ENCODE measurements at regions not wholly inside any gene's neighbourhood (a gene's known extent, or its start where the extent isn't known, plus 50 kb on each side); places are given as distances from the start of the nearest gene placed in this dataset.
A peak's percentile ranks its signal among the peaks of the same experiment; 100 is the strongest.
"Not testable (repeated sequence)": the region's sequence is repeated elsewhere in the genome, so short reads cannot be mapped to it uniquely, and the experiment has no call there.

DNA sequence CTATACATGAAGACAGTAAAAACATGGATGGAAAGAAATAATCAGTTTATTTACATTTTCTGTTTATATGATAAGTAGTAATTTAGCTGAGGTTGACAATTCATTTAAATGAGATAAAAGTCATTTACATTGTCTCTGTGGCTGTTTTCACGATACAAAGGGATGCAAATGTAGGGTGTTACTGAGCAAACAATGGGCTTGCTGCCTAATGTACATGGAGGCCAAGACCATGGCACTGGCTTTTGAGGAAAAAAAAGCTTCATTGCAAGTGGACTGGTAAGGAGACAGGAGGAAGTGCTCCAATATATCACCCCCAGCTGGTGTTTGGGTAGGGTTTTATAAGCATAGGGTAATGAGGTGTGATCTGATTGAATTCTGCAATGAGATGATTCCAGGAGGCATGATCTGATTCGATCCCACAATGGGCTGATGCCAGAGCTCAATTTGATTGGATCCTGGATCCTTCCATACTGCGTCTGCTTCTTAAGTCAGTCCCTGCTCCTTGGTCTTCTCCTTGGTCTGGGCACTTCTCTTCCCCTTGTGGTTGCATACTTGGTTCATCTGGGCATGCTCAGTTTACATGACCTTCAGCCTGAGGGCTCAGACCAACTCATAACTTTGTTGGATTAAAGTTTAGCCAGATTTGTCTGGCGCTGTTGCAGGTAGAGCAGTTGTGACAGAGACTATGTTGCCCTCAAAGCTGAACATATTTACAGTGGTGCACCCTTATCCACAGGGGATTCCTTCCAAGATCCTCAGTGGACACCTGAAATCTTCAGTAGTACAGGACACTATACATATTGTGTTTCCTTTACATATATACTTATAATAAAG, 181.2 kb downstream of the SPATA31A6 start:
- H3K4me3 ChIP-seq (ENCODE audit: low read length); DNase-seq (ENCODE audit: low read depth): not testable (repeated sequence)

DNA sequence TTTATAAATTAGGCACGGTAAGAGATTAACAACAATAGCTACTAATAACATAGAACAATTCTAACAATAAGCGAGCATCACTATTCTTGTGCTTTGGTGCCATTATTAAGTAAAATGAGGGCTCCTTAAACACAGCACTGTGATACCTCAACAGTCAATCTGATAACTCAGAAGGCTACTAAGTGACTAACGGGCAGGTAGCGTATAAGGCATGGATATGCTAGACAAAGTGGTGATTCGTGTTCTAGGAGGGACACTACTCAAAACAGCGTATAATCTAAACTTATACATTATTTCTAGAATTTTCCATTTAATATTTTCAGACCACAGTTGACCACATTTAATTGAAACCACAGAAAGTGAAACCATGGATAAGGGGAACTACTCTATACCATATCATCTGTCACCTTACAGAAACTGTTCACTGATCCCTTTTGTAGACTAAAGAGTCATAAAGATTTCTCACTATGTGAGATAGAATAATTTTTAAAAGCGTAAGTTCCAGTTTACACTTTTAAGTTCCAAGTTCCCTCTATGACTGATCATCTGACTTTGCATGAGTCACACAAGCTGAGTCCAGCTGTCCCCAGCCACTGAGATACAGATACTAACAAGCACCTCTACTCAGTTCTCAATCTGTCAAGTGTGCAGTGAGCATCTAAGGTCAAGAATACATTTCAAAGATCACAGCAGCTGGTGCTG, 181.9 kb downstream of the SPATA31A6 start:
- DNase-seq (ENCODE audit: low read depth) = peak; percentile 37
- not testable (repeated sequence) for H3K4me3 ChIP-seq (ENCODE audit: low read length)

DNA sequence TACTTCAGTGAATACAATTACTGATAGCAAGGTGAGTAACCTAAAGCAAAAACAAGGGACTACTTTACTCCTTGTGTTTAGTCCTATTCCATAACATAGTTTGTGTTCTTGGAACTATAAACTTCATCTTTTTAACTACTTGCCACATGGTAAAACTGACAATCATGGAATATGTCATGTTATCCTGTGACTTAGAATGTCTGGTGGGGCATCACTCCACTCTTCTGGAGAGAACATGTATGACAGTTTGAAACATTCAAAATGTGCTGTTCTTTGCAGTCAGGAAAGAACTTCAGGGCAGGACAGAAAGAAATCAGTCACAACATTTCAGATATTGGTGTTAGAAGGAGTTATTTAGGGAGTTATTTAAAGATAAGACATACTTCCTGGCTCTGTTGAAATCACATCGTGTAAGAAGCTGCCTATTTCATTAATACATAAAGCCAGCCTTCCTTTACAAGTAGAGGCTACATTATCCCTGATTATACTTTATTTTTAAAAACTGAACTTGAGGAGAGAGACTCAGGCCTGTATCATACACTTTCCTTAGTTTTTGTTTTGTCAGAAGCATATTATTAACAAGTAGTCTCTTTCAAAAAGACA, 184.9 kb downstream of the SPATA31A6 start:
- H3K4me3 ChIP-seq (ENCODE audit: low read length); DNase-seq (ENCODE audit: low read depth): not testable (repeated sequence)

DNA sequence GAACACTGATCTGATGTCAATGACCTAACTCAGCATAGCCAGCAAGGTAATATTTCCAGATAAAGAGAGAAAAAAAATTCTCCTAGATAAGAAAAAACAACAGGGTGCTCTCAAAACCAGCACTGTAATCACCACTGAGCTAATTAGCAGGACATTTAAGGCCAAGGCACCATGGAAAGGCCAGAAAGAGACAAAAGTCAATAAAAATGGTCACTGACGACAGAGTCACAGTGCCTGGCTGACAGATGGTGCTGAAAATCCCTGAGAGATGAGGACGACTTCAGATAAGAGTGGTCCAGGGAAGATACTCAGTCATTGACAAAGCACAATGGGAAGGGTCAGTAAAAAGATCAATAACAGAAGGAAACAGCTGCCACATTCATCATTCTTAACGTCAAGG, 186.7 kb downstream of the SPATA31A6 start:
- H3K4me3 ChIP-seq (ENCODE audit: low read length); DNase-seq (ENCODE audit: low read depth): not testable (repeated sequence)

DNA sequence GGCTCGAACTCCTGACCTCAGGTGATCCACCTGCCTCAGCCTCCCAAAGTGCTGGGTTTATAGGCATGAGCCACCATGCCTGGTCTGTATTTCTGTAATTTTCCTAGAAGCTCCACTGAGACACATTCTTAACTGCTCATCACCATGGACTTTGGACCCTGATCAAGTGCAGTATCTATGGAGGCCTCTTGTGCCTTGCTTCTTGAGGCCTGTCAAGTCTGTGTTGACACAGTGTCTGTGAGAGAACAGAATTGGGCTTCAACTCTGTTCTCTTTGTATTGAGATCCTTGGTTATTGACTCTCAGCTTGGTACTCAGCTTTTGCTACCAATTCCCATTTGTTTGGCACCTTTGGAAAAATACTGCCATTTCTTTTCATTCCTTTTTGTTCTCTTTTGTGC, 188.0 kb downstream of the SPATA31A6 start:
- DNase-seq (ENCODE audit: low read depth); H3K4me3 ChIP-seq (ENCODE audit: low read length): not testable (repeated sequence)

DNA sequence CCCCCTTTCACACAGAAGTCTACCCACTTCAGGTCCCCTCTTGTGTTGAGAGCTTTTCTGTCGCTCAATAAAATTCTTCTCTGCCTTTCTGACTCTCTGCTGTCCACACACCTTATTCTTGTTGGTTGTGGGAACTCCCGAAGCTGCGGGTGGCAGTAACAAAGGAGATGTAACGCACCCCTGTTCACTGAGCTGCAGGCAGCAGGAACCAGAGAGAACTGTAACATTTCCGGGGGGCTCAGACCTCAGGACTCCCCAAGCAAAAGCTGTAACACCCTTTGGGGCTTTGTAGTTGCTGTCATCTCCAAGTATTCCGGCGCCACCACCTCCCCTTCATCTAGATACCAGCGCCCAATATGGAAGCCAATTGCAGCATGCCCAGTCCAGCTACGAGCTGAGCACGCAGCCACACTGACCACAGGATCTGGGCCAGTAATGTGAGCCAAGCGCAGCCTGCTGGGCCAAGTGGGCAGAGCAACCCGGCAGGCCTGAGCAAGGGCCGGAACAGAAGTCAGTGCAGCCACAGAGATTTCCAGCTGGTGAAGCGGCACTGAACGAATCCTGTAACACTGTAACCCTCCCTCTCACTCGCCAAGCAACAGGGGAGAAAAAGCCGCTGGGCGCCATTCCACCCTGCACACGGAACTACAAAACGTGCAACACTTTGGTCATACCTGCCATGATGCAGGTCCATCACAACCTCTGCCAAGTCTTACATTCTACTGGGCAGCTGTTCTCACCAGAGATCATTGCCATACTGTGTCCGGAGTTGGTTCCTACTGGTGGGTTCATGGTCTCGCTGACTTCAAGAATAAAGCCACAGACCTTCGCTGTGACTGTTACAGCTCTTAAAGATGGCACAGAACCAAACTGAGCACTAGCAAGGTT, 194.3 kb downstream of the SPATA31A6 start:
- not testable (repeated sequence) for DNase-seq (ENCODE audit: low read depth); H3K4me3 ChIP-seq (ENCODE audit: low read length)

DNA sequence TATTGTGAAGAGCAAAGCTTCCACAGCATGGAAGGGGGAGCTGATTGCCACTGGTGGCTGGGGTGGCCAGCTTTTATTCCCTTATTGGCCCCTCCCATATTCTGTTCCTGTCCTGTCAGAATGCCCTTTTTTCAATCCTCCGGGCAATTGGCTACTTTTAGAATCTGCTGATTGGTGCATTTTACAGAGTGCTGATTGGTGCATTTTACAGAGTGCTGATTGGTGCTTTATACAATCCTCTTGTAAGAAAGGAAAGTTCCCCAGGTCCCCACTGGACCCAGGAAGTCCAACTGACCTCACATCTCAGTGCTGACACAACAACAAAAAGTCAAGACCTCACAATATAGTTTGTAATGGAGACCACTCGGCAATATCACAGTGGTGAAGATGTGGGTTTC, 195.0 kb downstream of the SPATA31A6 start:
- TF ChIP-seq, protein P1, sequence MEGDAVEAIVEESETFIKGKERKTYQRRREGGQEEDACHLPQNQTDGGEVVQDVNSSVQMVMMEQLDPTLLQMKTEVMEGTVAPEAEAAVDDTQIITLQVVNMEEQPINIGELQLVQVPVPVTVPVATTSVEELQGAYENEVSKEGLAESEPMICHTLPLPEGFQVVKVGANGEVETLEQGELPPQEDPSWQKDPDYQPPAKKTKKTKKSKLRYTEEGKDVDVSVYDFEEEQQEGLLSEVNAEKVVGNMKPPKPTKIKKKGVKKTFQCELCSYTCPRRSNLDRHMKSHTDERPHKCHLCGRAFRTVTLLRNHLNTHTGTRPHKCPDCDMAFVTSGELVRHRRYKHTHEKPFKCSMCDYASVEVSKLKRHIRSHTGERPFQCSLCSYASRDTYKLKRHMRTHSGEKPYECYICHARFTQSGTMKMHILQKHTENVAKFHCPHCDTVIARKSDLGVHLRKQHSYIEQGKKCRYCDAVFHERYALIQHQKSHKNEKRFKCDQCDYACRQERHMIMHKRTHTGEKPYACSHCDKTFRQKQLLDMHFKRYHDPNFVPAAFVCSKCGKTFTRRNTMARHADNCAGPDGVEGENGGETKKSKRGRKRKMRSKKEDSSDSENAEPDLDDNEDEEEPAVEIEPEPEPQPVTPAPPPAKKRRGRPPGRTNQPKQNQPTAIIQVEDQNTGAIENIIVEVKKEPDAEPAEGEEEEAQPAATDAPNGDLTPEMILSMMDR (IDR thresholded peaks at IDR 0.05; ENCODE audit: insufficient read depth, low read depth, low read length, missing control alignments) = no peak
- DNase-seq (ENCODE audit: low read depth) = no peak
- no peak overlapping the region for H3K4me3 ChIP-seq (ENCODE audit: low read length)

DNA sequence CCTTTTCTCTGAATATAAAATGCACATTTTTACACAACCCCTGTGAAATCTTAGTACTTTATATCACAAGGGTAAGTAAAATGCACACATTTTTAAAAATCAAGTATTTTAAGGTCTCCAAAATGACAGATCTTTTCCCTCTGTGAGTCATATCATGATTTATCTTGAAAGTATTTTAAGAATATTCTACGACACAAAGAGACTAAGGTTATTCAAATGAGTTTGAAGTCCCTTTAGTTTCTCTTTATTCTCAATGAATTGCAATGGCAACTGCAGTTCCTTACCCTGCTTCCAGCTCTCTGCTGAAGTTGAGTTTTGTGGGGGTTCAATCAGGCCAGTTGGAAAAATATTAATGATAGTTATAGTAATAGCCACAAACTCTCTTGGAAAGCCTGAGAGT, 196.1 kb downstream of the SPATA31A6 start:
- not testable (repeated sequence) for DNase-seq (ENCODE audit: low read depth); H3K4me3 ChIP-seq (ENCODE audit: low read length)

DNA sequence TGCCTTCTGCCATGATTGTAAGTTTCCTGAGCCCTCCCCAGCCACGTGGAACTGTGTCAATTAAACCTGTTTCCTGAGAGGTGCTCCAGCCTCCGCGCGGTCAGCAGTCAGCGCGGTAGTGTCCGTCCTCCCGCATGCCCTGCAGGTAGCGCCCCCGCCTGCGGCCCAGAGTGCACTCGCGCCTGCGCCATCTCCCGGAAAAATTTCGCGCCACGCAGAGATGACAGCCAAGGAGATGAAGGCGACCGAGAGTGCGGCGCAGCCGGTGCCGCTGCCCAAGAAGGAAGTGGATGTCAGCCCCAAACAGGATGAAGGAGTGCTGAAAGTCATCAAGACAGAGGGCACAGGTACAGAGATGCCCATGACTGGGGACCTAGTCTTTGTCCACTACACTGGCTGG, 201.1 kb downstream of the SPATA31A6 start:
- not testable (repeated sequence) for H3K4me3 ChIP-seq (ENCODE audit: low read length)

DNA sequence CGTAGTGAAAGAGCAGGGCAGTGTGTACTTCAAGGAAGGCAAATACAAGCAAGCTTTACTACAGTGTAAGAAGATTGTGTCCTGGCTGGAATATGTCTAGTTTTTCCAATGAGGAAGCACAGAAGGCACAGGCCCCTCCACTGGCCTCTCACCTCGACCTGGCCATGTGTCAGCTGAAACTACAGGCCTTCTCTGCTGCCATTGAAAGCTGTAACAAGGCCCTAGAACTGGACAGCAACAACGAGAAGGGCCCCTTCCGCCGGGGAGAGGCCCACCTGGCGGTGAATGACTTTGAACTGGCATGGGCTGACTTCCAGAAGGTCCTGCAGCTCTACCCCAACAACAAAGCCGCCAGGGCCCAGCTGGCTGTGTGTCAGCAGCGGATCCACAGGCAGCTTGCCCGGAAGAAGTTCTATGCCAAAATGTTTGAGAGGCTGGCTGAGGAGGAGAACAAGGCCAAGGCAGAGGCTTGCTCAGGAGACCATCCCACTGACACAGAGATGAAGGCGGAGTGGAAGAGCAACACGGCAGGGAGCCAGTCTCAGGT, 202.2 kb downstream of the SPATA31A6 start:
- H3K4me3 ChIP-seq (ENCODE audit: low read length); DNase-seq (ENCODE audit: low read depth): not testable (repeated sequence)

More for the DNA sequence above, 201.1 kb downstream of the SPATA31A6 start:
- DNase-seq (ENCODE audit: low read depth) = not testable (repeated sequence)

DNA sequence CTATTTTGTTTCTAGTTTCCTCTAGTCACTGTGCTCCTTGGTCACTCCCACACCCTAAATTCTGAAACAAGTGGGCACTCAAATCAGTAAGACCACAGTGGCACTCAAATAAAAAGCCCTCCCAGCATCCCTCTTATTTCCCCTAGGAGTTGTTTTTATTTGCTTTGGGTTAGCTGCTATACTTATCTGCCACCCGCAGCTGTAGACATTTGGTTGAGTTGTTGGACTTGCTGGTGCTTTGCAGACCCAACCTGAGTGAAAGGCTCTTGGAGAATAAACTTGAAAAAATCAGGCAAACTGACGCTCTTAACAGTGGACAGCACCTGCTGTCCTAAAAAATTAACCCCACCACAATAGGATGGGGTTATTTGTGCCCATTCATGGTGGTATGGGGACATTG, 203.0 kb downstream of the SPATA31A6 start:
- DNase-seq (ENCODE audit: low read depth) = no peak
- no peak overlapping the region for H3K4me3 ChIP-seq (ENCODE audit: low read length)
- TF ChIP-seq, protein P1 (IDR thresholded peaks at IDR 0.05; ENCODE audit: insufficient read depth, low read depth, low read length, missing control alignments) = no peak

Data from epithelial cell of esophagus (primary cell).